ENCODE measurements at regions not wholly inside any gene's neighbourhood (a gene's known extent, or its start where the extent isn't known, plus 50 kb on each side); places are given as distances from the start of the nearest gene placed in this dataset.

GRCh38 chr3:73710340-73710739 lies 85.6 kb upstream of the PDZRN3 start:
- no peak overlapping the region for H3K4me3 Mint-ChIP-seq
- intact Hi-C loops (cut with micrococcal nuclease), result no loop called here
- no peaks in the 10 kb centered on the region for H3K4me1 Mint-ChIP-seq (ENCODE audit: low read depth)
- no peaks in the 10 kb centered on the region for H3K27me3 Mint-ChIP-seq
- no peaks in the 10 kb centered on the region for H3K36me3 Mint-ChIP-seq (ENCODE audit: low read depth)
- H3K27ac Mint-ChIP-seq, result no peak overlapping the region
- peaks cover 11% of the 10 kb centered on the region for H3K9me3 Mint-ChIP-seq

- Mint-ChIP-seq H3K9me3 (peaks cover 11% of the 10 kb centered on the region), H3K27ac (no peak overlapping the region), H3K36me3 (ENCODE audit: low read depth) (no peaks in the 10 kb centered on the region), H3K27me3 (no peaks in the 10 kb centered on the region), H3K4me1 (ENCODE audit: low read depth) (no peaks in the 10 kb centered on the region), H3K4me3 (no peak overlapping the region)
- intact Hi-C loops (cut with micrococcal nuclease), result no loop called here
These were observed 85.0 kb upstream of the PDZRN3 start for GRCh38 chr3:73709712-73710111.

- intact Hi-C loops (cut with micrococcal nuclease), result no loop called here
These were observed 84.2 kb upstream of the PDZRN3 start for GRCh38 chr3:73708956-73709355.

GRCh38 chr3:73707772-73708171 lies 83.0 kb upstream of the PDZRN3 start:
- no peaks in the 10 kb centered on the region for H3K36me3 Mint-ChIP-seq (ENCODE audit: low read depth)
- no peak overlapping the region for H3K4me3 Mint-ChIP-seq
- no peaks in the 10 kb centered on the region for H3K4me1 Mint-ChIP-seq (ENCODE audit: low read depth)
- no peaks in the 10 kb centered on the region for H3K27me3 Mint-ChIP-seq
- no peaks in the 10 kb centered on the region for H3K9me3 Mint-ChIP-seq
- no peak overlapping the region for H3K27ac Mint-ChIP-seq
- intact Hi-C loops (cut with micrococcal nuclease), result no loop called here

More at GRCh38 chr3:73708956-73709355, 84.2 kb upstream of the PDZRN3 start:
- Mint-ChIP-seq H3K4me1 (ENCODE audit: low read depth) (no peaks in the 10 kb centered on the region), H3K9me3 (peaks cover 10% of the 10 kb centered on the region), H3K27ac (no peak overlapping the region), H3K4me3 (no peak overlapping the region), H3K36me3 (ENCODE audit: low read depth) (no peaks in the 10 kb centered on the region), H3K27me3 (no peaks in the 10 kb centered on the region)

- no peaks in the 10 kb centered on the region for H3K9me3 Mint-ChIP-seq
- no peaks in the 10 kb centered on the region for H3K27me3 Mint-ChIP-seq
- no peak overlapping the region for H3K4me3 Mint-ChIP-seq
- H3K27ac Mint-ChIP-seq, result no peak overlapping the region
- no peaks in the 10 kb centered on the region for H3K4me1 Mint-ChIP-seq (ENCODE audit: low read depth)
- no peaks in the 10 kb centered on the region for H3K36me3 Mint-ChIP-seq (ENCODE audit: low read depth)
- intact Hi-C loops (cut with micrococcal nuclease), result no loop called here
These were observed 82.0 kb upstream of the PDZRN3 start for GRCh38 chr3:73706771-73707170.

DNA sequence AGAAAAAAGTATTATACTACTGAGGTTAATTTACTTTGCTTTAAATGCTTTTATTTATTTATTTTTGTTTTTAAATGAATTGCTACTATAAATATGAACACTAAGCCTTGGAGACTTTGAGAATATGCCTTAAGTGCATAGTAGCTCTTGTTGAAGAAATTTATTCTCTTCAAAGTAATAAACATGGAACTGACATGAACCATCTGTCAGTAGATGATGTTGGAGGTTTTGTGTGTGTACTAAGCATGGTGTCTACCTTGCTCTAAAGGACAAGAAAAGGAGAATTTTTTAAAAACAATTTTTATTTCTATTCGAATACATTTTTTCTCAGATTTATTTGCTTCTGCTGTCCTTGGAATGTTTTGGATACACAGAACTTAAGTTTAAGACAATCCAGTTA lies 81.1 kb upstream of the PDZRN3 start:
- no peaks in the 10 kb centered on the region for H3K9me3 Mint-ChIP-seq
- no peak overlapping the region for H3K27ac Mint-ChIP-seq
- no peak overlapping the region for H3K4me3 Mint-ChIP-seq
- no peaks in the 10 kb centered on the region for H3K27me3 Mint-ChIP-seq
- H3K36me3 Mint-ChIP-seq (ENCODE audit: low read depth), result no peaks in the 10 kb centered on the region
- no peaks in the 10 kb centered on the region for H3K4me1 Mint-ChIP-seq (ENCODE audit: low read depth)
- intact Hi-C loops (cut with micrococcal nuclease), result no loop called here

DNA sequence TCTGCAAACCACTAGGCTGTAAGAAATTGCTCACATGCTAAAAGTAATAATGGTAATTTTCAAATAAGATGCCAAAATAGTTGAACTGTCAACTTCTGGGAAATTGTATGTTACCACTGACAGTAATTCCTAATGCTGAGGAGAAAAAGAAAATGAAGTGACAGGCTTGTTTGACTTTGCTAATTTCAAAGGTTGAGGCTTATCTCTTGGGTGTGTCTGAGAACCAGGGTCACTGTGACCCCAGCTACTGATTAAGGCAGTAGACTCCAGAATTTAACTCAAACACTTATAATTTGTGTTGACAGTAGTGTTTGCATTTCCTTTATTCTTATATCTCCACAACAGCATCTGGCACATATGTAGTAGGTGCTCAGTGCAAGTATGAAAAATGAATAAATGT lies 74.6 kb upstream of the PDZRN3 start:
- H3K4me1 Mint-ChIP-seq (ENCODE audit: low read depth), result no peaks in the 10 kb centered on the region
- H3K4me3 Mint-ChIP-seq, result no peak overlapping the region
- intact Hi-C loops (cut with micrococcal nuclease), result no loop called here
- no peak overlapping the region for H3K27ac Mint-ChIP-seq
- no peaks in the 10 kb centered on the region for H3K9me3 Mint-ChIP-seq
- H3K36me3 Mint-ChIP-seq (ENCODE audit: low read depth), result no peaks in the 10 kb centered on the region
- H3K27me3 Mint-ChIP-seq, result no peaks in the 10 kb centered on the region

DNA sequence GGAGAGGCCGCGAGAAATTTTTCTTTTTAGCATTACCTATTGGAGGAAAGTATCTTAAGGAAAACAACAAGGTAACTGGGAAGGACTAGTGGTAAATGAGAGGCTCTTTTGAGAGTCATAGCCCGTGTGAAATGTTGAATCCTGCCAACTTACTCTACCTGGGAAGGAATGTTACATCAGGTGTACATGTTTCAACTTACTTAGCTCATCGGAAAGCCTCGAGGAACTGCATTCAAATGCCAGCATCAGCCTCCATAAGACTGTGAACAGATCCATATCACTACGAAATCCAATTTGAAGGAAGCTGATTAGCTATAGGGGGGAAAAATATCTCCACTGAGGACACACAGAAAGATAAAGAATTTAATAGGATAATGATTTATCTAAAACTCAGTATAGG lies 72.3 kb upstream of the PDZRN3 start:
- Mint-ChIP-seq H3K9me3 (no peaks in the 10 kb centered on the region), H3K4me3 (no peak overlapping the region), H3K36me3 (ENCODE audit: low read depth) (no peaks in the 10 kb centered on the region), H3K27ac (no peak overlapping the region), H3K4me1 (ENCODE audit: low read depth) (no peaks in the 10 kb centered on the region), H3K27me3 (no peaks in the 10 kb centered on the region)
- intact Hi-C loops (cut with micrococcal nuclease), result no loop called here

- no peak overlapping the region for H3K27ac Mint-ChIP-seq
- H3K27me3 Mint-ChIP-seq, result no peaks in the 10 kb centered on the region
- intact Hi-C loops (cut with micrococcal nuclease), result no loop called here
- H3K9me3 Mint-ChIP-seq, result no peaks in the 10 kb centered on the region
- H3K4me3 Mint-ChIP-seq, result no peak overlapping the region
- H3K4me1 Mint-ChIP-seq (ENCODE audit: low read depth), result no peaks in the 10 kb centered on the region
- no peaks in the 10 kb centered on the region for H3K36me3 Mint-ChIP-seq (ENCODE audit: low read depth)
These were observed 71.1 kb upstream of the PDZRN3 start for GRCh38 chr3:73695841-73696240.

- H3K9me3 Mint-ChIP-seq, result no peaks in the 10 kb centered on the region
- no peaks in the 10 kb centered on the region for H3K4me1 Mint-ChIP-seq (ENCODE audit: low read depth)
- H3K4me3 Mint-ChIP-seq, result no peak overlapping the region
- intact Hi-C loops (cut with micrococcal nuclease), result no loop called here
- no peak overlapping the region for H3K27ac Mint-ChIP-seq
- no peaks in the 10 kb centered on the region for H3K36me3 Mint-ChIP-seq (ENCODE audit: low read depth)
- H3K27me3 Mint-ChIP-seq, result no peaks in the 10 kb centered on the region
These were observed 70.4 kb upstream of the PDZRN3 start for GRCh38 chr3:73694983-73695757.

GRCh38 chr3:73687106-73688004 lies 62.6 kb upstream of the PDZRN3 start:
- no peaks in the 10 kb centered on the region for H3K9me3 Mint-ChIP-seq
- intact Hi-C loops (cut with micrococcal nuclease), result no loop called here
- no peak overlapping the region for H3K27ac Mint-ChIP-seq
- H3K4me3 Mint-ChIP-seq, result no peak overlapping the region
- H3K4me1 Mint-ChIP-seq (ENCODE audit: low read depth), result no peaks in the 10 kb centered on the region
- H3K36me3 Mint-ChIP-seq (ENCODE audit: low read depth), result no peaks in the 10 kb centered on the region
- H3K27me3 Mint-ChIP-seq, result no peaks in the 10 kb centered on the region

GRCh38 chr3:73685061-73685460 lies 60.3 kb upstream of the PDZRN3 start:
- Mint-ChIP-seq H3K9me3 (no peaks in the 10 kb centered on the region), H3K4me3 (no peak overlapping the region), H3K27me3 (no peaks in the 10 kb centered on the region), H3K27ac (no peak overlapping the region), H3K4me1 (ENCODE audit: low read depth) (no peaks in the 10 kb centered on the region), H3K36me3 (ENCODE audit: low read depth) (no peaks in the 10 kb centered on the region)
- intact Hi-C loops (cut with micrococcal nuclease), result no loop called here

DNA sequence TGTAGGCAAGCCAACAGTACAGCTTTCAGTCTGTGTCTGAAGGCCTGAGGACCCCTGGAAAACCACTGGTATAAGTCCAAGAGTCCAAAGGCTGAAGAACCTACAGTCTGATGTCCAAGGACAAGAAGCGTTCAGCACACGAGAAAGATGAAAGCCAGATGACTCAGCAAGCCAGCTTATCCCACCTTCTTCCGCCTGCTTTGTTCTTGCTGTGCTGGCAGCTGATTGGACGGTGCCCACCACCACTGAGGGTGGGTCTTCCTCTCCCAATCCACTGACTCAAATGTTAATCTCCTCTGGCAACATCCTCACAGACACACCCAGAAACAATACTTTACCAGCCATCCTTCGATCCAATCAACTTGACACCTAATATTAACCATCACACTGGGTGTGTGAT lies 59.0 kb upstream of the PDZRN3 start:
- intact Hi-C loops (cut with micrococcal nuclease), result no loop called here
- no peaks in the 10 kb centered on the region for H3K4me1 Mint-ChIP-seq (ENCODE audit: low read depth)

DNA sequence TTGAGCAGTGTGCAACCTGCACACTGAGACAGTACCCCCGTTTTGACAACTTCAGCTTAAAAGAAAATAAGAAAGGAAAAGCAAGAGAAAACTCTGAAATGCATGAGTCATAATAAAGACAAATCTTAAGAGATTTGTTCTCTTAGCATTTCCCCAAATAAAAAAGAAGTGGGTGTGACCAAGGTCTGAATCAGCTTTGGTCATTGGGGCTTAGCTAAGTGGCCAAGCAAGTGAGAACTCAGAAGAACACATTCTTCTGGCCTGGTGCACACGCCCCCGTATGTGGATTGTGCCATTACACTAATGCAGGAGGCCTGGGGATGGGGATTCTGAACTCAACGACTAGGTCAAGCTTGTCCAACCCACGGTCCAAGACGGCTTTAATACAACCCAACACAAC lies 56.9 kb upstream of the PDZRN3 start:
- Mint-ChIP-seq H3K4me1 (ENCODE audit: low read depth) (no peaks in the 10 kb centered on the region), H3K36me3 (ENCODE audit: low read depth) (no peaks in the 10 kb centered on the region), H3K27me3 (no peaks in the 10 kb centered on the region), H3K9me3 (peaks cover 7% of the 10 kb centered on the region), H3K27ac (no peak overlapping the region), H3K4me3 (no peak overlapping the region)
- intact Hi-C loops (cut with micrococcal nuclease), result no loop called here

More for the DNA sequence above, 59.0 kb upstream of the PDZRN3 start:
- no peak overlapping the region for H3K4me3 Mint-ChIP-seq
- no peaks in the 10 kb centered on the region for H3K9me3 Mint-ChIP-seq
- H3K27me3 Mint-ChIP-seq, result no peaks in the 10 kb centered on the region
- H3K36me3 Mint-ChIP-seq (ENCODE audit: low read depth), result no peaks in the 10 kb centered on the region
- H3K27ac Mint-ChIP-seq, result no peak overlapping the region

All from dendritic cell treated with granulocyte-macrophage colony-stimulating factor and Interleukin-4, amounts not matched to agents 40 ng/mL and 50 ng/mL, for 4 days (primary cell).